ENCODE measurements at regions not wholly inside any gene's neighbourhood (a gene's known extent, or its start where the extent isn't known, plus 50 kb on each side); places are given as distances from the start of the nearest gene placed in this dataset.

DNA sequence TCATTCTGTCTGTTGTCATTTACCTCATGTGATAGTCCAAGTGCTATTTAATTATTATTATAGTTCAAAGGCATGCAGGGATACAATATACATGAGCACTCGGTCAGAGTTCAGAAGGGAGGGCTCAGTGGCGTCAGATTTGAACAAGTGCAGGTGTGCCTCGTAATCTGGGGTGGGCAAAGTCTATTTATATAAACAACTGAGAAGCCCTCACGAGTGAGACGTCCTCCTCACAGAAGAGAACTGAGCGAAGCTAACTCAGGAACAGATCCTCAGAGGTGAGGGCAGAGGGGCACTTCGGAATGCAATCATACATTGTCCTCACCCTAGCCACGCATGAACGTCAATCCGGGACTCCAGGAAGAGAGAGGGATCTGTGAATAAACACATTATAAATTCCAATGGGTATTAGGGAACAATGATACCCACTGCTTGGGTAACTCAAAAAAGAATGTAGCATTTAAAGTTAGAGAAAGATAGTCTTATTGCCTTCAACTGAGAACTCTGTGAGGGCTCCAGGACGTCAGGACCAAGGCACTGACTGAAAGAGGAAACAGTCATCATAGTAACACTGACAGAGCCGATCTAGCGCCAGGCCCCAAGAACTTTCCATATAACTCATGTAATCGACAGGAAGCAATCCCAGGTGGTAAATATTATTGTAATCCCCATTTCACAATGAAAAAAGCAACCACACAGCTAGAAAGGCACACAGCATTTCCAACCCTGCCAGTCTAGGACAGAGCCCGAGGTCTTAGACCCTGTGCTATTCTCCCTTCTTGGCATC is 127.1 kb upstream of the B3GALT2 start:
- H4K20me1 ChIP-seq (ENCODE audit: control insufficient read depth, insufficient read depth, low read depth, low read length): no peaks in the 10 kb centered on the region
- no peaks in the 10 kb centered on the region for H3K4me1 ChIP-seq (ENCODE audit: control insufficient read depth, low read length)
- no peaks in the 10 kb centered on the region for H3K9me2 ChIP-seq (replicated peaks; ENCODE audit: control insufficient read depth, low read length)
- TF ChIP-seq, protein P1, sequence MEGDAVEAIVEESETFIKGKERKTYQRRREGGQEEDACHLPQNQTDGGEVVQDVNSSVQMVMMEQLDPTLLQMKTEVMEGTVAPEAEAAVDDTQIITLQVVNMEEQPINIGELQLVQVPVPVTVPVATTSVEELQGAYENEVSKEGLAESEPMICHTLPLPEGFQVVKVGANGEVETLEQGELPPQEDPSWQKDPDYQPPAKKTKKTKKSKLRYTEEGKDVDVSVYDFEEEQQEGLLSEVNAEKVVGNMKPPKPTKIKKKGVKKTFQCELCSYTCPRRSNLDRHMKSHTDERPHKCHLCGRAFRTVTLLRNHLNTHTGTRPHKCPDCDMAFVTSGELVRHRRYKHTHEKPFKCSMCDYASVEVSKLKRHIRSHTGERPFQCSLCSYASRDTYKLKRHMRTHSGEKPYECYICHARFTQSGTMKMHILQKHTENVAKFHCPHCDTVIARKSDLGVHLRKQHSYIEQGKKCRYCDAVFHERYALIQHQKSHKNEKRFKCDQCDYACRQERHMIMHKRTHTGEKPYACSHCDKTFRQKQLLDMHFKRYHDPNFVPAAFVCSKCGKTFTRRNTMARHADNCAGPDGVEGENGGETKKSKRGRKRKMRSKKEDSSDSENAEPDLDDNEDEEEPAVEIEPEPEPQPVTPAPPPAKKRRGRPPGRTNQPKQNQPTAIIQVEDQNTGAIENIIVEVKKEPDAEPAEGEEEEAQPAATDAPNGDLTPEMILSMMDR (IDR thresholded peaks at IDR 0.05; ENCODE audit: low read depth, low read length, poor library complexity, severe bottlenecking): no peak
- TF ChIP-seq EZH2phosphoT487 (IDR thresholded peaks at IDR 0.05; ENCODE audit: borderline replicate concordance, low read length): no peak
- no peak overlapping the region for H3K4me2 ChIP-seq (ENCODE audit: low read length)
- no peaks in the 10 kb centered on the region for H3F3A ChIP-seq (ENCODE audit: control insufficient read depth, insufficient read depth)
- H3K79me2 ChIP-seq (ENCODE audit: control insufficient read depth, low read length): no peaks in the 10 kb centered on the region
- no peaks in the 10 kb centered on the region for H3K9me3 ChIP-seq (ENCODE audit: control insufficient read depth, insufficient read depth, low read length)
- no peaks in the 10 kb centered on the region for H3K27me3 ChIP-seq (ENCODE audit: control insufficient read depth, low read length)
- no peaks in the 10 kb centered on the region for H3K36me3 ChIP-seq (ENCODE audit: control insufficient read depth, low read length)
- H3K4me3 ChIP-seq (ENCODE audit: low read length): no peak overlapping the region
- H3K27ac ChIP-seq (ENCODE audit: low read depth, low read length): no peak overlapping the region

DNA sequence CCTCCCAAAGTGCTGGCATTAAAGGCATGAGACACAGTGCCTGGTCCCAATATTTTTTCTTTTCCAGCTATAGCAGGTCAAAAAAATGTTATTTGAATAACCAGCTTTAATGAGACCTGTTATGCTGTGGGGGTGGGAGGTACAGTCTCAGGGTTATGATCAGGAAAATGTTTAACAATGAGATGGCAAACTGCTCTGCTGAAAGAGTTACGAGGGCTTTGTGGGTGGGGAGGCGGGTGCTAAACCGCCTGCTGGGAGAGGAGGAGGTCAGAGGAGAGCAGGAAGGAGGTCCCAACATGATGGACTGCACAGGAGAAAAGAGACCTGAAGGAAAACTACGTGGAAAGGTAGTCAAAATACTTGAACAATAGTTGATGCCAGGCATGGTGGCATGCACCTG is 126.0 kb upstream of the B3GALT2 start:
- H3F3A ChIP-seq (ENCODE audit: control insufficient read depth, insufficient read depth): no peaks in the 10 kb centered on the region
- H3K4me3 ChIP-seq (ENCODE audit: low read length): no peak overlapping the region
- no peaks in the 10 kb centered on the region for H3K9me2 ChIP-seq (replicated peaks; ENCODE audit: control insufficient read depth, low read length)
- no peak overlapping the region for H3K27ac ChIP-seq (ENCODE audit: low read depth, low read length)
- no peaks in the 10 kb centered on the region for H3K36me3 ChIP-seq (ENCODE audit: control insufficient read depth, low read length)
- H4K20me1 ChIP-seq (ENCODE audit: control insufficient read depth, insufficient read depth, low read depth, low read length): no peaks in the 10 kb centered on the region
- H3K9me3 ChIP-seq (ENCODE audit: control insufficient read depth, insufficient read depth, low read length): no peaks in the 10 kb centered on the region
- no peak for TF ChIP-seq EZH2phosphoT487 (IDR thresholded peaks at IDR 0.05; ENCODE audit: borderline replicate concordance, low read length)
- TF ChIP-seq, protein P1 (IDR thresholded peaks at IDR 0.05; ENCODE audit: low read depth, low read length, poor library complexity, severe bottlenecking): no peak
- no peaks in the 10 kb centered on the region for H3K79me2 ChIP-seq (ENCODE audit: control insufficient read depth, low read length)
- no peak overlapping the region for H3K4me2 ChIP-seq (ENCODE audit: low read length)
- H3K27me3 ChIP-seq (ENCODE audit: control insufficient read depth, low read length): no peaks in the 10 kb centered on the region
- no peaks in the 10 kb centered on the region for H3K4me1 ChIP-seq (ENCODE audit: control insufficient read depth, low read length)

DNA sequence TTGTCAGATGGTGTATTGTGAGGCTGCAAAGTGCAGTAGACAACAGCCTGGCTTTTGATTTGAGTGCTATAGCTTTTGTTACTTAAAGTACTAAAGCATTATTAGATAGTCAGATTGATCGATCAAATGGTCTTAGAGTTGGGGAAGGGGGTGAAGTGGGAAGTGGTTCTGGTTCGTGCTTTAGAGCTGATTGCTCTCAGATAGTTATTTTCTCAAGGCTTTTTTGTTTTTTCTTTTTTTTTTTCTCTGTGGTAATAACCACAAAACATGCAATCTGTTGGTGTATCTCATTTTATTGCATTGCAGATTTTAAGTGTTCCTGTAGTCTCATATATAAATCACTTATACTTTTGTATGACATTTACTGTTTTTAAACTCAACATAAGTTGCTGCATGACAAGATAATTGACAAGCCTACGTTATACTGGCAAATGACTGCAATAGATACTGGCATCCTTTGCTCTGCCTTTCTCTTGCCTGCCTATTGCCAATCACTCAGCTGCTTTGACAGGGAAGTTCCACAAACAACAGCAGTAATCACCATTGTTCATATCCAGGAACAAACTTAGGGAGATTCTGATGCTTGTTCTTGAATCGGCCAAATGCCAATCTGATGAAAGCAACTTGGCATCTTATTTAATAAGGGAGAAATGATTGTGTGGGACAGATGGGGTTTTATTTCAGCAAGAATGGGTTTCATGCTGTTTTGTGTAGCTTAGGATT is 125.0 kb upstream of the B3GALT2 start:
- Histone ChIP-seq H3F3A (ENCODE audit: control insufficient read depth, insufficient read depth) (no peaks in the 10 kb centered on the region), H3K79me2 (ENCODE audit: control insufficient read depth, low read length) (no peaks in the 10 kb centered on the region), H3K27me3 (ENCODE audit: control insufficient read depth, low read length) (no peaks in the 10 kb centered on the region), H3K4me1 (ENCODE audit: control insufficient read depth, low read length) (no peaks in the 10 kb centered on the region), H4K20me1 (ENCODE audit: control insufficient read depth, insufficient read depth, low read depth, low read length) (no peaks in the 10 kb centered on the region), H3K9me2 (replicated peaks; ENCODE audit: control insufficient read depth, low read length) (no peaks in the 10 kb centered on the region), H3K9me3 (ENCODE audit: control insufficient read depth, insufficient read depth, low read length) (no peaks in the 10 kb centered on the region), H3K27ac (ENCODE audit: low read depth, low read length) (no peak overlapping the region), H3K4me2 (ENCODE audit: low read length) (no peak overlapping the region), H3K36me3 (ENCODE audit: control insufficient read depth, low read length) (no peaks in the 10 kb centered on the region), H3K4me3 (ENCODE audit: low read length) (no peak overlapping the region)
- TF ChIP-seq, protein P1 (IDR thresholded peaks at IDR 0.05; ENCODE audit: low read depth, low read length, poor library complexity, severe bottlenecking): no peak
- TF ChIP-seq EZH2phosphoT487 (IDR thresholded peaks at IDR 0.05; ENCODE audit: borderline replicate concordance, low read length): no peak
